DND-41 (cell line): ENCODE measurements at regions not wholly inside any gene's neighbourhood (a gene's known extent, or its start where the extent isn't known, plus 50 kb on each side); places are given as distances from the start of the nearest gene placed in this dataset.
A peak's percentile ranks its signal among the peaks of the same experiment; 100 is the strongest.

Experiments used
- ATAC-seq: fragments of 200-7000 bp; cut with Tn5 transposase; 3 replicates; pipeline ENCODE4 v1.9.1; 2021; ENCODE audit warnings: low read depth; ENCODE audit not compliant: insufficient read depth
- DNase-seq: peaks from one replicate; pipeline ENCODE4 v3.0.0-alpha.2; 2020
- H2AFZ ChIP-seq: 2 replicates; pipeline ENCODE4 v1.6.0; 2012; ENCODE audit warnings: low read depth, low read length
- H3K27ac ChIP-seq: 2 replicates; pipeline ENCODE4 v1.5.1; 2012; ENCODE audit warnings: low read length, inconsistent platforms
- H3K27me3 ChIP-seq: fragments of 200-600 bp; sonication (generic); 2 replicates; pipeline ENCODE4 v1.6.0; 2012; ENCODE audit warnings: low read length, mild to moderate bottlenecking, inconsistent platforms; ENCODE audit not compliant: insufficient read depth, poor library complexity
- H3K36me3 ChIP-seq: 2 replicates; pipeline ENCODE4 v1.5.1; 2012; ENCODE audit warnings: low read length, inconsistent platforms; ENCODE audit not compliant: insufficient read depth
- H3K4me1 ChIP-seq: 2 replicates; pipeline ENCODE4 v1.5.1; 2012; ENCODE audit warnings: mild to moderate bottlenecking, low read length; ENCODE audit not compliant: insufficient read depth
- H3K4me2 ChIP-seq: 2 replicates; pipeline ENCODE4 v1.6.0; 2012; ENCODE audit warnings: mild to moderate bottlenecking, moderate library complexity, low read length, inconsistent platforms; ENCODE audit not compliant: insufficient read depth
- H3K4me3 ChIP-seq, 2 experiments: fragments of 200-600 bp in 1 of 2; shearing (Covaris generic) in 1 of 2; 2 replicates each; pipeline ENCODE4 v1.5.1; 2012 to 2016; ENCODE audit warnings: inconsistent platforms in 2 of 2, low read length in 2 of 2, mild to moderate bottlenecking in 2 of 2, low read depth in 1 of 2, moderate library complexity in 1 of 2
- H3K79me2 ChIP-seq: 2 replicates; pipeline ENCODE4 v1.6.0; 2012; ENCODE audit warnings: low read length, inconsistent platforms; ENCODE audit not compliant: insufficient read depth
- H3K9ac ChIP-seq: 2 replicates; pipeline ENCODE4 v1.6.0; 2012; ENCODE audit warnings: low read depth, mild to moderate bottlenecking, inconsistent platforms, low read length, moderate library complexity
- H3K9me3 ChIP-seq: 2 replicates; pipeline ENCODE4 v1.5.1; 2012; ENCODE audit warnings: low read length, moderate library complexity, mild to moderate bottlenecking, inconsistent platforms; ENCODE audit not compliant: insufficient read depth, severe bottlenecking
- H4K20me1 ChIP-seq: 2 replicates; pipeline ENCODE4 v1.6.0; 2012; ENCODE audit warnings: low read length; ENCODE audit not compliant: insufficient read depth
- CTCF ChIP-seq: IDR thresholded peaks from 2 replicates; pipeline ENCODE4 v1.5.1; 2012; ENCODE audit warnings: borderline replicate concordance, low read length, moderate library complexity, mild to moderate bottlenecking; ENCODE audit not compliant: poor library complexity, severe bottlenecking; ENCODE audit errors: extremely low read depth
- EZH2 ChIP-seq: IDR thresholded peaks from 3 replicates; pipeline ENCODE4 v1.6.1; 2012; ENCODE audit warnings: borderline replicate concordance, low read depth, mild to moderate bottlenecking, moderate library complexity, low read length, inconsistent platforms; ENCODE audit not compliant: severe bottlenecking

GRCh38 chr3:182618085-182618732 lies 175.1 kb upstream of the ATP11B start:
- Histone ChIP-seq H3K4me1 (no peaks in the 10 kb centered on the region), H3K79me2 (no peaks in the 10 kb centered on the region), H3K9ac (no peak overlapping the region), H4K20me1 (no peaks in the 10 kb centered on the region), H2AFZ (no peak overlapping the region), H3K4me3 (no peak overlapping the region), H3K27me3 (peaks cover 12% of the 10 kb centered on the region), H3K4me2 (no peak overlapping the region), H3K9me3 (no peaks in the 10 kb centered on the region), H3K27ac (no peak overlapping the region), H3K36me3 (no peaks in the 10 kb centered on the region)
- DNase-seq, result no peak
- no peak for ATAC-seq
- peak; percentile 61 for TF ChIP-seq CTCF
- TF ChIP-seq EZH2, result no peak

- Histone ChIP-seq H3K4me3 (no peak overlapping the region), H3K27ac (no peak overlapping the region), H3K9me3 (no peaks in the 10 kb centered on the region), H2AFZ (no peak overlapping the region), H3K4me2 (no peak overlapping the region), H3K9ac (no peak overlapping the region), H4K20me1 (no peaks in the 10 kb centered on the region), H3K79me2 (no peaks in the 10 kb centered on the region), H3K27me3 (peaks cover 12% of the 10 kb centered on the region), H3K4me1 (no peaks in the 10 kb centered on the region), H3K36me3 (no peaks in the 10 kb centered on the region)
- no peak for ATAC-seq
- TF ChIP-seq CTCF (no peak), EZH2 (no peak)
- no peak for DNase-seq
Measured at GRCh38 chr3:182618981-182619591, 174.2 kb upstream of the ATP11B start.

GRCh38 chr3:182620723-182621434 lies 172.4 kb upstream of the ATP11B start:
- Histone ChIP-seq H3K27me3 (peaks cover 12% of the 10 kb centered on the region), H3K9me3 (no peaks in the 10 kb centered on the region), H3K9ac (no peak overlapping the region), H3K36me3 (no peaks in the 10 kb centered on the region), H3K4me3 (no peak overlapping the region), H4K20me1 (no peaks in the 10 kb centered on the region), H3K4me2 (no peak overlapping the region), H2AFZ (no peak overlapping the region), H3K27ac (no peak overlapping the region), H3K4me1 (no peaks in the 10 kb centered on the region), H3K79me2 (no peaks in the 10 kb centered on the region)
- DNase-seq (no peak), ATAC-seq (no peak)
- TF ChIP-seq CTCF (no peak), EZH2 (no peak)
